HG03196 (cell line): ENCODE measurements at regions not wholly inside any gene's neighbourhood (a gene's known extent, or its start where the extent isn't known, plus 50 kb on each side); places are given as distances from the start of the nearest gene placed in this dataset.

Experiments
- ATAC-seq: cut with Tn5 transposase; IDR thresholded peaks from one replicate; pipeline ENCODE4 v1.9.1; 2021; ENCODE audit not compliant: unreplicated experiment

DNA sequence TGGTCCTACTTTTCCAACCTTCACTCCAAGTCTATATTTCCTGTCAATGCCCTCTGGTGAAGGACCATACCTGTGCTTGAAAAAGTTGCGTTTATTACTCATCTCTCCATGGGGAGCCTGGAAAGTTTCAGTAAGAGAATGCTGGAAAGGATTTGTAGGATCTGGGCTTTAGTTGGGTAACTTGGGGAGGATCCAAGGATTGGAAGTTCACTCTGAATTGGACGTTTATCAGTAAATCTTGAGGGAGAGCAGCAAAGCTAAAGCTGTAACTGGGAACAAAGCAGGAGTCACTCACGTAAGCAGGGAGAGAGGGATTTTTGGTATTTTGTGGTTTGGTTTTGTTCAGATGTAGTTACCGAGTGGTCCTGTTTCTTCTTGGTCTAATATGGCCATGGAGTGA, 51.4 kb upstream of the NPVF start:
- ATAC-seq: no peak

DNA sequence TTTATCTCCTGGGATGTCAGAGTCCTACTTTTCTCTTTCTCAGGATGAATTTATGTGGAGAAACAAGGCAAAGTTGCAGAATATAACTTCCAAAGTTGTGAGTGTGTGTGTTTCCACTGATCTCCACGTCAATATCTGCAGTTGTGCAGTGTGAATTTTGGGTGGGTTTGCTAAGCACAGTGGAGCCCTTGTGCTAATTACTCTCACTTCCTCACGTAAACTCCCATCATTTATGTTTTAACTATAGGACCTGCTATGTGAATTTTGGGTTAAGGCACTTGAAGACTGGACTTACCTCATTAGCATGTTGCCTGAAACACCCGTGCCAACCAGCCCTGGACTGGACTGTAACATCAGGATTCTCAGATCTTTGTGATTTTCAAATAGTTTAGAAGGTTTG, 51.9 kb upstream of the NPVF start:
- no peak for ATAC-seq

DNA sequence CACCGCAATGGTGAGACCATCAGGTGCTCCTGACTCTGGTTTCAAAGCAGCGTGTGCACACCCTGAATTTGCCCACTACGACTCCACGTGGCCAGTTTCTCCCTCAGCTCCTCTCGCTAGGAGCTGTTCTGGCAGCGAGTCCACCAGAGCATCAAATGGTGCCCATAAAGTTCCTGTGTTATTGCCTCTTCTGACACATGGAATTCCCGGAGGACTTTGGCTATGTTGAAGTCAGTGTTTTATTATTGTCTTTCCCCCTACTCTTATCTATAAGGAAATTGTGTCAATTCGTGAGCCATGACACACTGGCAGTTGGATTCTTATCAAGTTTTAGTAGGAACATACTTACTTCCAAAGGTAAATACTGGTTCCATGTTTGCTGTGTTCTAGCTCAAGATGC, 53.9 kb upstream of the NPVF start:
- ATAC-seq: no peak

DNA sequence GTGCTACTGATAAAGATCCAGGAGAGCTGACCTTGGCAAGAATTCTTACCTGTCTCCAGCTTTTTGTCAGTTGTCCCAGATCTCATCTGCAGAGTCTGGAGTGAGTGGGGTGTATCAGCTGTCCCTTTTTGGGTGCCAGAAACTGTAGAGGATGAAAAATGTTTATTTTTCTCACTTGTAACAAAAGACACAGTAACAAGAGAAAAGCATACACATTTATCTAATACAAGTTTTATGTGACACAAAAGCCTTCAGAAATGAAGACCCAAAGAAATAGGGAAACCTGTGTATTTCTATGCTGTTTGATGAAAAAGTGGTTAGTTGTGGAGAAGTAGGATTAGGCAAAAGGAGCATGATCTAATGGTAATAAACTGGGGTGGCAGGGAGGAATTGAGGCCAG, 58.5 kb upstream of the NPVF start:
- ATAC-seq: no peak

DNA sequence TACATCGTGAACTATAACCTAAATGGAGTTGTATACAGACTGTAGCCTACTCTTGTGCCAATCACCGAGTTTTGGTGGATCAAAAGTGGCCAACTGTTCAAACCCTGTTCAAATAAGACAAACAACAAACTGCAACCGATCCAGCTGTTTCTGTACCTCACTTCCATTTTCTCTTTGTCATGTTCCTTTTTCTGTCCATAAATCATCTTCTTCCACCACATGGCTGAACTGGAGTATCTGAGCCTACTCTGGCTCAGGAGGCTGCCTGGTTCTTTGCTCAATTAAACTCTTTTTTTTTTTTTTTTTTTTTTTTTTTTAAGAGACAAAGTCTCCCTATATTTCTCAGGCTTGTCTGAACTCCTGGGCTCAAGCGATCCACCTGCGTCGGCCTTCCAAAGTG, 59.0 kb upstream of the NPVF start:
- no peak for ATAC-seq

DNA sequence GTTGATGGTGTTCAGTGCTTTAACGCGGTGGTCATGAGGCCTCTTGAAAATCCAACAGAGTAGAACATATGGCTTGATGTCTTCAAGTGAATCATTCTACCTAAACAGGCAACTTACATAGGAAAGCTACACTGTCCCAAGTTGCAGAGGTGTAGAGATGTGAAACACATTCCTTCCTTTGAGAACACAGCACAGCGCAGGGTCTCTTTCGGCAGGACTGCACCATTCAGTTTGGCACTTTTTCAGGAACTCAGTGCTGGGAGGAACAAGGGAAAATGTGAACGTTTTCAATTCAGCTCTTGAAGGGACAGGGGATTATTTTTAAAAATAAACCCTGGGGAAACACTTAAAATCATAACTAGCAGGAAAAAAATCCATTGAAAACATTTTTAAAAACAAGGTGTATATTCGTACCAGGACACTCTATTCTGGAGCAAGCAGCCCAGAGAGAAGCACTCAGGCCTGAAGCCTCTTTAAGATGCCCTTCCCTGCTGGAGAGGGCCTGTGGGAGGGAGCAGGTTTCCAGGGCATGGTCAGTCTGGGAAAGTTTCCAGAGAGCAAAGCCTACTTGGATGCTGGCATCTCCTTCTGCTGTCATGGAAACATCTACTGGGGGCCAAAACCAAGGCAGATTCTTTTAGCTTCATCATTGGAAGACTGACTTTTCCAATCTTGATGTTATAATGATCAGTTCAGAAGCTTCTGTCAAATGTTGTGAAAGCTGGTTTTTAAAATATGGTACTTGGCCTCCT, 60.4 kb upstream of the NPVF start:
- no peak for ATAC-seq

DNA sequence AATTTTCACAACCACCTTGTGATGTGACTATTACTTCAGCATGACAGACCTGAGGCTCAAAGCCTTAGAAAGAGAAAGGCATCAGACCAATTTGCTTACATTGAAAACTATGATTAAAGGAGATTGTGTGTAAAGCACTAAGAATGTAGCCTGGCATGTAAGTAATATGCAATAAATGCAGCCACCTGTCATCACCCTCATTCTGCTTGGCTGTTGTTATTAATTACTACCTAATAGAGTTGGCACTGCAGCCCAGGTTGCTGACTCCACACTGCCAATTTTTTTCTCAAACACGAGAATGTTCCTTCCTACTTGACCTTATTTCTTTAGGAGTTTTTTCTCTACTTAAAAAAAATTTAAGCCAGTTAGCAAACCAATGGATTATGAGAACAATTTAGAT, 61.2 kb upstream of the NPVF start:
- no peak for ATAC-seq

DNA sequence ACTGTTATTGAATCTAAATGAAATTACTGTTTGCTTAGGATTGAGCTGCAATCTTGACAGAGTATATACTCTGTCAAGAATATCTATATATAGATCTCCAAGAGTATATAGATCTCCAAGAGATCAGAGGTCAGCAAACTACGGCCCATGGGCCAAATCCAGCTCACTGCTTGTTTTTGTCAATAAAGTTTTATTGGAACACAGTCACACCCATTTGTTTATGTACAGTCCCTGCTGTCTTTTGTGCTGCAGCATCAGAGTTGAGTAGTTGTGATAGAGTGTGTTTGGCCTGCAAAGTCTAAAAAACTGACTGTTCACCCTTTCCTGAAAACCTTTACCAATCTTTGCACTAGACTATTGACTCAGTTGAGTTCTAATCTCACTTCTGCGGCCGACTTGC, 66.3 kb upstream of the NPVF start:
- ATAC-seq: no peak

DNA sequence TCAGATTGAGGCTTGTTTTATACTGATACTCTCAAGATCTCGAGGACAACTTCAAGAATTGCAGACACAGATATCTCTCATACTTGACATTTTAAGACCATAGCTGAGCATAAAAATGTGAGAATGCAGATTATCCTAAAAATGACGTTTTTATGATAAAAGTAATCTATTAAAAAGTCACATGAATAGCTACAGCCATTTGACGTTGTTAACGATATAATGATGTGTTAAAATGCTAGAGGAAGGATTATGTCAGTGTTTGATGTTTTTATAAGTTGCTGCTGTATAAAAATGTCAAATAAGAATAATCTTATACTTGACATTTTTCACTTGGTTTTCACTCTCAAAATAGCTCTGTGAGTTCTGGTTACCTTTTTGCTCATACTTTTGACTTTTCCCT, 67.1 kb upstream of the NPVF start:
- no peak for ATAC-seq

DNA sequence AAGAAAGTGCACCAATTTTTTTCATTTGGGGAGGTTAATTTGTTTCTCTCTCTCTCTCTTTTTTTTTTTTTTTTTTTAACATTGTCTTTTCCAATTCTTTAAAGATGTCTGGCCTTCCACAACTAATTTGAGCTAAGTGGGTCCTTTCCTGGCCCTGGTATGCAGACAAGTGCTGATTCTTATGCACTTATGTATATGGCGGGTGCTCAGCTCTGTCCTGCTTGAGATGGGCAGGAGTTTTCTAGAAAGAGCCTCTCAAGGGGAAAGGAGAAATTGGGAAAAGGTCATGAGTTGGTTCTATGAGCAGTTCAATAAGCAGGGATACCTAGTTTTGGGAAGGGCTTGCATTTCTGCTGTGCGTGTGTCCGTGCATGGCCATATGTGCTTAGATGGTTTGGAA, 67.8 kb upstream of the NPVF start:
- ATAC-seq: no peak

DNA sequence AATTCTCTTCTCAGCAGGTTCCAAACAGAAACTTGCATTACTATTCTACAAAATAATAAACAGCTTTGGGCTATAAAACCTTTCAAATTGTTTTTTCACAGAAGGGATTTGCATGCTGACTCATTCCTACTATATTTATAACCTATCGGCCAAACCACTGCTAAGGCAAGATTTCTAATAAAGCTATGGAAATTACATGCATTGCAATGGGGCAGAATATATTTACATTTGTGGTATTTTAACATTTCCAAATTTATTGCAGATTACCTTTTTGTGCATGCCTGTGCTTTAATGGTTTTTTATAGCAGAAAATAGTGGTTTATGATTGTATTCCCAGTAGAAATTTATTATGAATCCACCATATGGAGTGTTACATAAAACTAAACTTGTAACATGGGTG, 69.0 kb upstream of the NPVF start:
- no peak for ATAC-seq

DNA sequence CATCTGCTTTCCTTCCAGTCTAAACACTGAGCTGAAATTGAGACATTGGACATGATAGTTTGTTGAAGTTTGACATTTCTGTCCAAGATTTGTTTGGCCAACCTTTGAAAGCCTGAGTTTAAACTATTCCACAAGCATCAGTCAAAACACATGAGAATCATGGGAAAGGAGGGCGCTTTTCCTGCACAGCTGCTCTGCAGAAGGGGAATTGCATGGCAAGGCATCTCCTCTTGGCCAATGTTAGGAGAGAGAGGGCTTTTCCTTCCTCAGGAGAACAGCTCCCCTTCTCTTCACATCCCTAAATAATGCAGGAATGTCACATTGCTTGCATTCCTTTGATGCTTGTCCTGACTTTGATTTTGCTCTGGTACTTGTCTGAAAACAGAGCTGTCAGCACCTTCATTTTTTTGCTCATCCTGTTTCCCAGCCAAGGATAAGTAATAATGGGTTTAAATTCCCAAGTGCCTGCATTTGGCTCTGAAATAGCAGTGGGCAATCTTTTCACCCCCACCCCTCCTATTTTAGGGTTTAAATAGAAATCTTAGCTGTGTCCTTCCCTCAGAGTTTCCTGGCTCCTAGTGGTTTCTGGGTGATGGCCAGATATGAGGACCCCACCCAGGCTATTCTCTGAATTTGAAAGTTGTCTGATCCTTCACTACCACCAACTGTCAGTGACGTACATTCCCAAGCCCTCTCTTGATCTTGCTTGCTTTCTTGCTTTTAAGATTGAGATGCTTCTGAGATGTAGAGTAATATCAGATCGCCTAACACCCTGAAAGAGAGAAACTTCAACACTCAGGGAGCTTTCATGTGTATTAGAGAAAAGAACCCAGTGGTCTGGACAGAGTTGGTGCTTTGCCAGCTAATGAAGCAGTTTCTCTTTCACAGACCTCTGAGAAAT, 75.2 kb upstream of the NPVF start:
- ATAC-seq: no peak

DNA sequence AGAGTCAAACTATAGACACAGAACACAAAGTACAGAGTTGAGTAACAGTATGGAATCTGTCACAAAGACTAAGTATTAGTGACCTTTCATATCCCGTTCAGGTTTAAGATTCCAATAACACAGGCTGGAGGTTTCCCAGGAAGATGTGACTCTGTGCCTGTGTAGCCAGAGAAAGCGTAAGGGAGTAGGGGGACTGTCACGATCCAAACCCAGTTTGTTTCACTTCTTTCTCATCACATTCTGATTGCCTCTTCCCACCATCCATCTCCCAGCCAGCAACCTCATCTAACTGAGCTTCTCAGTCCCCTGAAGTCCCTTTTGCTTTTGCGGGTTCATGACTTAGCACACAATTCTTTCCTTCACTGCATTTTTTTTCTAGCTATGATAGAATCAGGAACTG, 76.4 kb upstream of the NPVF start:
- no peak for ATAC-seq

DNA sequence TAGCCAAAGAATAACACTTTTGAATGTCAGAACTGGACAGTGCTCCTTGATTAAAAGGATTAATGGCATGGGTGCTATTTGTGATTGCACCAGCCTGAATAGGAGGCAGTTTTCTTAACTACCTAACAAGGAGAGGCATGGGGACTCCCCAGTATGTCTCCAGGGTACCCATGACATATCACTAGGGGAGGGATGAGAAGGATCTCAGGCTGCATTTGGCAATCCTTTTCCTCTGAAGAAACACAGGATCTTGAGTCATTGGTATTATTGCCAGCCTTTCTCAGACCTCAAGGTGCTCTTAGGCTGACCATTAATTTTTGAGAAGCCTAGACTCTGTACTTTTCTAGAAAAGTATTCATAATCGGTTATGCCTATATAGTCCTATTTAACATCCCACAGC, 77.5 kb upstream of the NPVF start:
- no peak for ATAC-seq

DNA sequence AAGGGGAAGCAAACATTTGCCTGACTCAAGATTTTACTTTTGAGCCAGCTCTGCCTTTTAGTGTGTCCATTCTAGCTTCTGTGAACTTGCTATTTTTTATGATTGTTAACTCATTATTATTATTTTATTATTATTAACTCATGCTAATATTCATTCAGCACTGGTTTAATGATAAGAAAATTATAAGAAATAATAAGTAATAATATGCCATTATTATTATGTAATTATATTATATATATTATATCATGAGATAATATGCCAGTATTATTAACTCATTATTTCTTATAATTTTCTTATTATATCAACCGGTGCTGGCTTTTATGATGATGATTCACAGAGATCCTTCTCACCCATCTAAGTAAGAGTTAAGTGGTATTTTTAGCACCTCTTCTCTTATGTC, 79.3 kb upstream of the NPVF start:
- ATAC-seq: no peak

DNA sequence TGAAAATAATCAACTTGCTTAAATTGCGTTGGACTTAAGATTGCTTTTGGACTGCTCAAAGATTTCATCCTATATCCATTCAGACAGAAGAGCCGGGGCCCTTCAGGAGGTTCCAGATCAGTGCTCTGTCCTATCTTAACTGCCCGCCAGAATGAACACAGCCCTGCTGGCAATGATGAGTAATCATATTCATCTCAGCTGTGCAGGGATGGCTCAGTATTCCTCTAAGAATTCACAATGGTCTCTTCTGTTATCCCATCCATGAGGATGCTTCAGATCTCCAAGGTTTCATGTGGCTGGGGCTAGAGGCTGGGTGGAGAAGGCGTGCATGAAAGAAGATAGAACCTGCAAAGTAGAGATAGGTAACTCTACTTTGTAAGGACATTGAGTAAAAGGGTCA, 80.0 kb upstream of the NPVF start:
- ATAC-seq: no peak

DNA sequence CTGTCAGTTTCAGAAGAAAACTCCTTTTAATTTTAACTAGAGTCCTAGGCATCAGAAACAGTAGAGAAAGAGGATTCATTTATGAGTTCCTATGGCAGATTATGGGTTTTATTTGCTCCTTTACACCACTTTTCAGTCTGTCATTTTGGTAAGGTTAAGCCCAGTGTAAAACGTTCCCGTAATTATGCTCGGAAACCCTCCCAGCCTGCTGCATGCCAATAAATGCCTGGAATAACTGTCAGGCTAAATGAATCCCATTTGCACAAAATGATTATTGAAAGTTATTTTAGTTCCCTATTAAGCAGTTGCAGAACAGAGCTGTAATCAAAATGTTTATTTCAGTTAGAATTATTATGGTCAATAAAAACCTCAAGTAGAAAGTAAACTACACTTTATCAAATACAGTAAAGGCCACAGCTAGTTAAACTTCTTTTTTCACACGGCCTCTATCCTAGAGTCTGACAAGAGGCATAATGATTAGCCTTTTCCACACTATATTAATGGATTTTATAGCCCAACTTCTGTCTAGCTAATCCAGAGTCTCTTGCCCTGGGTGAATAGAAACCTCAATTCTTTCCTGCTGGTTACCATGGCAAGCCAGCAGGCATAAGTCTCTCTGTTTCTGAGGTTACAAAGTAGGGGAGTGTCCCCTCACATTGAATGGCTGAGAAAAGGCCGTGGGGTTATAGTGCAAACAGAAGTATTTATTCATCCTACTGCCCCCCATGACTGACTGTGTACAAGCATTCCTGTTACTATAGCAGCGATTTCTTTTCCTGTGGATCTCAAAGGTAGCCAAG, 80.8 kb upstream of the NPVF start:
- no peak for ATAC-seq

DNA sequence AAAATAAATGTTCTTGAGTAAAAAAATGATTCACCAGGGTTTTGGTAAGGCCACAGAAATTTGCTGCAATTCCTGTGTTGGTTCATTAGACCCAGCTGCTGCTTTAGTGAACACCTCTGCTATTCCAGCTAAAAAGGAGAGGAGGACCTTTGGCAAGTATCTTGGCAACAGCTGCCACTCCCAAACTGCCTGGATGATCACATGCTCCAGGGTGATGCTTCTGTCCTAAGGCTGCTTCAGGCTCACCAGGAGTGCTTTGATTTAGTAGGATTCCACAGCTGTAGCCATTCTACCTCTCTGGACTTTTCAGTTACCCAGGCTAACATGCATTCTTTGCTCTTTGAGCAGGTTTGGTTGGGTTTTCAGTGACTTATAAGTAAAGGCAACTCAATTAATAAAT, 82.6 kb upstream of the NPVF start:
- no peak for ATAC-seq

DNA sequence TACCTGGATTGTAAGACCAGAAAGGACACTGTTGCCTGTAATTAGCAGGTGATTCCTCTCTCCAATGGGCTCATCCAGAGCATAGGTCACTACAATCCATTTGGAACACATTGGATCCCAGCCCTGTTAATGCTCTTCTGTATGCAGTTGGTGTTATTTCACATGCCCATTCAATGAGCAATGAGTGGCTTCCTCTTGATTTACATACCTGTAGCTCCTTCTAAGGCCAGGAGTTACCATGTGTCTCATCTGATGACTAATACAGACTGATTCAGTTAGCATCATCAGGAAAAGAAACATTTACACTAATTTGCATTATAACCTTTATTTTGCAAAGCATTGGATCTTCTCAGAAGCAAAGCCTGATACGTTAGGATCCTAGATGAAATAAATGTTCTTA, 83.1 kb upstream of the NPVF start:
- ATAC-seq: no peak

DNA sequence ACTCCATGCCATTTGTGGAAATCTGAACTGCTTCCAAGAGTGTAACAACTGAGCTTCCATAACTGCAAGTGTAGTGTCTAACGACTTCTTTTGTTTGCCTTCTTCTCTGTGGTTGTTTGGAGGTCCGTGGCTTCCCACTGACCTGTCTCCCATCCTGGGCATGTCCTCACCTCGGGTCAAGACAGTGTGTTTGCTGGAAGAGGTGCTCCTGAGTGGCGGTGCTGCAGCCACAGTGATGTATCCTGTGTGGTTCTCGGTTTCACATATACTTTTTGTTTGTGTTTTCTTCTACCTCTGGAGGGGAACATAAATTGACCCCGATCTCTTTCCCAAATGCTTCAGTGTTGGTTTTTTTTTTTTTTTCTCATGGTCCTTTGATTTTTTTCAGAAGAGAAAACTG, 84.7 kb upstream of the NPVF start:
- no peak for ATAC-seq

DNA sequence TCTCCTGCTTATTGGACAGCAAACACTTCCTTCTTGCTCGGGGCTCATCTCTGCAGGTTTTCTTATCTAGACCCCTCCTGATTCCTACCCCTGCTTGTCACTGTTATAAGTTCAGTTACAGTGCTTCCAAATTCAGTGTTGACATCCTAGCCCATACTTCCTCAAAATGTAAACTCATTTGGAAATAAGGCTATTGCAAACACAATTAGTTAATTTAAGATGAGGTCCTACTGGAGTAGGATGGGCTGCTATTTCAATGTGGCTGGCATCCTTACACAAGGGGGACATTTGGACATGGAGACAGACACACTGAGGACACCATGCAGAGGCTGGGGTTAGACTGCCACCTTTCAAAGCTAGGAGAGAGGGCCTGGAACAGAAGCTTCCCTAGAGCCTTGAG, 85.2 kb upstream of the NPVF start:
- no peak for ATAC-seq
